Tibial nerve (tissue), 4 donors: ENCODE measurements at regions not wholly inside any gene's neighbourhood (a gene's known extent, or its start where the extent isn't known, plus 50 kb on each side); places are given as distances from the start of the nearest gene placed in this dataset.

ENCODE experiments used
- DNase-seq, 2 donors: peaks; one replicate each; pipeline ENCODE4 v3.0.0-alpha.2; 2019; ENCODE audit warnings: low spot score in 2 of 2
- H3K27ac ChIP-seq, 4 donors: fragments of 200-600 bp; sonication (generic) in 3 of 4; one replicate each; pipeline ENCODE4 v1.5.1; 2017 to 2019; ENCODE audit warnings: mild to moderate bottlenecking in 1 of 4
- H3K27me3 ChIP-seq, 2 donors: fragments of 200-600 bp; sonication (generic) in 1 of 2; one replicate each; pipeline versions ENCODE4 v1.5.1 to v1.6.0; 2017 to 2019
- H3K36me3 ChIP-seq, 3 donors: fragments of 200-600 bp; sonication (generic); one replicate each; pipeline ENCODE4 v1.5.1; 2018 to 2019
- H3K4me1 ChIP-seq, 4 donors: fragments of 200-600 bp; sonication (generic) in 3 of 4; one replicate each; pipeline ENCODE4 v1.5.1; 2017 to 2019
- H3K4me3 ChIP-seq, 4 donors: fragments of 200-600 bp; sonication (generic) in 3 of 4; one replicate each; pipeline ENCODE4 v1.5.1; 2017 to 2019; ENCODE audit warnings: mild to moderate bottlenecking in 1 of 4, moderate library complexity in 1 of 4
- H3K9me3 ChIP-seq, 4 donors: fragments of 200-600 bp; sonication (generic) in 3 of 4; one replicate each; pipeline ENCODE4 v1.5.1; 2017 to 2019
- CTCF ChIP-seq, 5 experiments: fragments of 200-600 bp in 3 of 5; fragments of 450-650 bp in 2 of 5; sonication (generic) in 3 of 5; IDR thresholded peaks; one replicate each; pipeline ENCODE4 v1.5.1; 2016 to 2019; ENCODE audit warnings: antibody characterized with exemption in 5 of 5, mild to moderate bottlenecking in 3 of 5, moderate library complexity in 2 of 5
- EP300 ChIP-seq, 2 donors: sonication (generic); formaldehyde crosslinking; IDR thresholded peaks; one replicate each; pipeline ENCODE4 v1.6.1; 2017; ENCODE audit warnings: antibody characterized with exemption in 2 of 2, mild to moderate bottlenecking in 1 of 2
- POLR2A ChIP-seq, 2 donors: fragments of 450-650 bp; IDR thresholded peaks; one replicate each; pipeline ENCODE4 v1.6.1; 2017; ENCODE audit warnings: antibody characterized with exemption in 2 of 2, mild to moderate bottlenecking in 2 of 2, moderate library complexity in 2 of 2
- WGBS, 2 donors: methylation state at CpG; one replicate each; pipeline ENCODE4 v1.1.5; 2018; 5-methylcytosine and 5-hydroxymethylcytosine counted together

GRCh38 chr12:19802915-19803314, 363.6 kb downstream of the AEBP2 start:
- 95 to 97% methylated on average over 2 of the region's 2 CpGs for WGBS, 2 donors
- Histone ChIP-seq H3K36me3 (no peaks in the 10 kb centered on the region), H3K4me3 (no peak overlapping the region), H3K4me1 (peaks cover 0 to 6% (median 0%) of the 10 kb centered on the region in 4 donors), H3K27me3 (no peaks in the 10 kb centered on the region), H3K9me3 (no peaks in the 10 kb centered on the region), H3K27ac (no peak overlapping the region)
- DNase-seq = no peak
- TF ChIP-seq POLR2A (IDR thresholded peaks at IDR 0.05) = no peak
- TF ChIP-seq CTCF (IDR thresholded peaks at IDR 0.05) = no peak
- no peak for TF ChIP-seq EP300 (IDR thresholded peaks at IDR 0.05)

DNA sequence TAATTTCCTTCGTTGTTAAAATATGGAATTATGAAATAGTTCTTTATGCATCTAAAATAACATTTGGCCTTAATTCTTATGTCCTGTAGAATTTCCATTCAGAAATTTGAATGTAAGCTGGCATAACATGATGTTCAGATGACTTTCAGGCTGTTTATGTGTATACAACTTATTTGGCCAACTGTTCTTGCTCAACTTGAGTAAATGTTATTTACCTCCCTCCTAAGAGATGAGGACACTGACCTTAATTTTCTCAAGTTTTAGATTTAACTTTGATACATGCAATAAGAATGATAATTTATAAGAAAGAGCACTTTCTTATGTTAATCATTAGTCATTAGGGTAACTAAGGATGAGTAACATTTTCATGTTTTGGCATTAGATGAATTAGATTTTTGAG, 365.4 kb downstream of the AEBP2 start:
- no peak for TF ChIP-seq EP300 (IDR thresholded peaks at IDR 0.05)
- no peak for TF ChIP-seq CTCF (IDR thresholded peaks at IDR 0.05)
- no peak for TF ChIP-seq POLR2A (IDR thresholded peaks at IDR 0.05)
- Histone ChIP-seq H3K4me1 (peaks cover 0 to 6% (median 0%) of the 10 kb centered on the region in 4 donors), H3K9me3 (no peaks in the 10 kb centered on the region), H3K36me3 (no peaks in the 10 kb centered on the region), H3K4me3 (no peak overlapping the region), H3K27ac (no peak overlapping the region), H3K27me3 (no peaks in the 10 kb centered on the region)
- DNase-seq = no peak
- WGBS, 2 donors = 85% methylated on average over 1 of the region's 1 CpG

- Histone ChIP-seq H3K4me1 (peaks cover 0 to 7% (median 0%) of the 10 kb centered on the region in 4 donors), H3K9me3 (peaks cover 0 to 3% (median 0%) of the 10 kb centered on the region in 4 donors), H3K4me3 (no peak overlapping the region), H3K27me3 (no peaks in the 10 kb centered on the region), H3K36me3 (no peaks in the 10 kb centered on the region), H3K27ac (no peak overlapping the region)
- TF ChIP-seq EP300 (IDR thresholded peaks at IDR 0.05) = no peak
- DNase-seq = no peak
- WGBS, 2 donors = 89% methylated on average over 2 of the region's 2 CpGs
These were observed 369.1 kb downstream of the AEBP2 start for GRCh38 chr12:19808371-19808770.

DNA sequence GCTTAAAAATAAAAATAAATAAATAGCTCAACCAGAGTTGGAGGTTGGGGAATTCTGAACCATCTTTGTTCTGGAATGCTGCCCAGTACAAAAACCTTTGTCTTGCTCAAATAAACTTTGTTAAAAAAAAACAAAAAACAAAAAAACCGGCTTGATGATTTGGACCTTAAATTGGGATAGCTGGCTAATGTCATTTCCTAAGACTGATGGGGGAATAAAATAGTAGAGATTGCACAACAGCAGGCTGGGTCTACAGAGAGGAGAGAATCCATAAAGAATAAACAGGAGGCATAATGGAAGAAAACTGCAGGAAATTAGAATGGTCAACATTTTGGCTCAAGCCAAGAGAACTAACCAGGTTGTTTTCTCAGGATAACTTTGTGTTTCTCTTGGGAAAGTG, 370.9 kb downstream of the AEBP2 start:
- DNase-seq = no peak
- peaks cover 0 to 3% (median 0%) of the 10 kb centered on the region in 4 donors for H3K9me3 ChIP-seq
- WGBS, 2 donors = 38 to 40% methylated on average over 1 of the region's 1 CpG
- no peaks in the 10 kb centered on the region for H3K36me3 ChIP-seq
- no peak for TF ChIP-seq POLR2A (IDR thresholded peaks at IDR 0.05)
- no peak overlapping the region for H3K4me3 ChIP-seq
- no peaks in the 10 kb centered on the region for H3K27me3 ChIP-seq
- peaks cover 0 to 7% (median 0%) of the 10 kb centered on the region in 4 donors for H3K4me1 ChIP-seq
- no peak overlapping the region for H3K27ac ChIP-seq

- Histone ChIP-seq H3K4me1 (peaks cover 0 to 7% (median 0%) of the 10 kb centered on the region in 4 donors), H3K27me3 (no peaks in the 10 kb centered on the region), H3K9me3 (peaks cover 0 to 3% (median 1%) of the 10 kb centered on the region in 4 donors), H3K4me3 (no peak overlapping the region), H3K27ac (no peak overlapping the region), H3K36me3 (no peaks in the 10 kb centered on the region)
- WGBS, 2 donors = 58 to 63% methylated on average over 3 of the region's 3 CpGs
- TF ChIP-seq EP300 (IDR thresholded peaks at IDR 0.05) (no peak), CTCF (IDR thresholded peaks at IDR 0.05) (no peak), POLR2A (IDR thresholded peaks at IDR 0.05) (no peak)
- DNase-seq = no peak
These were observed 372.6 kb downstream of the AEBP2 start for GRCh38 chr12:19811922-19812321.

GRCh38 chr12:19819231-19819630, 379.9 kb downstream of the AEBP2 start:
- no peaks in the 10 kb centered on the region for H3K4me1 ChIP-seq
- TF ChIP-seq EP300 (IDR thresholded peaks at IDR 0.05) = no peak
- no peak for TF ChIP-seq CTCF (IDR thresholded peaks at IDR 0.05)
- no peak for TF ChIP-seq POLR2A (IDR thresholded peaks at IDR 0.05)
- no peak for DNase-seq
- 71 to 75% methylated on average over 4 of the region's 4 CpGs for WGBS, 2 donors
- H3K27ac ChIP-seq = no peak overlapping the region
- H3K36me3 ChIP-seq = no peaks in the 10 kb centered on the region
- no peak overlapping the region for H3K4me3 ChIP-seq
- H3K9me3 ChIP-seq = peaks cover 0 to 3% (median 0%) of the 10 kb centered on the region in 4 donors
- no peaks in the 10 kb centered on the region for H3K27me3 ChIP-seq
